ENCODE measurements at regions not wholly inside any gene's neighbourhood (a gene's known extent, or its start where the extent isn't known, plus 50 kb on each side); places are given as distances from the start of the nearest gene placed in this dataset.
"Not testable (repeated sequence)": the region's sequence is repeated elsewhere in the genome, so short reads cannot be mapped to it uniquely, and the experiment has no call there.

DNA sequence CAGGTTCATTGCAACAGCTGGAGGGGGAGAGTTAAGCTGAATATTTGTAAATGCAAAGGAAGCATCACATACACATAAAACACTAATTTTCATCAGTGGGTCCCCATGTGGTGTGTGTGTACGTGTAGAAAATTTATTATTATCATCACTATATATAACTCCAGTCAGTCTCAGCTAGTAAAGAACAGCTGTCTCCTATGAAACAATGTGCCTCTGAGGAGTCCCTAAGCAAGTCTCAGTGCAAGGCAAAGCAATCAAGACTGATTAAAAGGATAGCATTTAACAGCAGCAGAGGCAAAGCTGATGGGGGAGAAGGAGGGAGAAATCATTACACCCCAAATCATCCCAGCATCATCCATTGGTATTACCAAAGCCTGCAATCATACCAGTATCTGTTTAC is 104.2 kb upstream of the MARCHF11 start:
- no peaks in the 10 kb centered on the region for H3K4me1 Mint-ChIP-seq
- no peak overlapping the region for H3K27ac Mint-ChIP-seq
- Histone ChIP-seq H3K4me2 (replicated peaks; ENCODE audit: extremely low read depth, low read length, poor library complexity, severe bottlenecking) (no peak overlapping the region), H3K27me3 (ENCODE audit: control insufficient read depth in 2 of 2, insufficient read depth in 2 of 2, low read length in 2 of 2) (no peaks in the 10 kb centered on the region), H3K9me3 (replicated peaks in 1 of 2; ENCODE audit: control insufficient read depth in 1 of 2, insufficient read depth in 1 of 2, low read length in 2 of 2) (peaks cover 14 to 19% of the 10 kb centered on the region in 2 donors), H2AFZ (ENCODE audit: insufficient read depth, low read depth, low read length, poor library complexity, severe bottlenecking) (no peak overlapping the region), H4K20me1 (ENCODE audit: insufficient read depth, low read length) (no peaks in the 10 kb centered on the region), H3K79me2 (ENCODE audit: insufficient read depth, low read length) (no peaks in the 10 kb centered on the region), H3K4me3 (replicated peaks in 1 of 3; ENCODE audit: low read depth in 2 of 3, low read length in 3 of 3) (no peak overlapping the region), H3K36me3 (replicated peaks in 1 of 2; ENCODE audit: control insufficient read depth in 1 of 2, insufficient read depth in 2 of 2, low read length in 2 of 2) (no peaks in the 10 kb centered on the region), H3K4me1 (ENCODE audit: control insufficient read depth in 1 of 2, insufficient read depth in 2 of 2, low read length in 2 of 2) (no peaks in the 10 kb centered on the region), H3K9ac (ENCODE audit: insufficient read depth, low read length, poor library complexity, severe bottlenecking) (no peak overlapping the region), H3K27ac (ENCODE audit: low read depth in 1 of 2, low read length in 2 of 2) (no peak overlapping the region)
- no CpG with 5 or more reads among the region's 1 CpG for WGBS (ENCODE audit: insufficient coverage)
- no peak overlapping the region for H3K4me3 Mint-ChIP-seq
- no peaks in the 10 kb centered on the region for H3K36me3 Mint-ChIP-seq
- peaks cover 0 to 3% (median 0%) of the 10 kb centered on the region in 3 donors for H3K27me3 Mint-ChIP-seq (ENCODE audit: low read depth in 3 of 3)
- peaks cover 2 to 23% (median 12%) of the 10 kb centered on the region in 7 donors for H3K9me3 Mint-ChIP-seq
- intact Hi-C loops (cut with micrococcal nuclease) = no loop called here
- TF ChIP-seq CTCF (IDR thresholded peaks at IDR 0.05) = no peak
- DNase-seq = no peak

- H3K4me2 ChIP-seq (replicated peaks; ENCODE audit: extremely low read depth, low read length, poor library complexity, severe bottlenecking); H3K79me2 ChIP-seq (ENCODE audit: insufficient read depth, low read length); H3K27ac Mint-ChIP-seq; H4K20me1 ChIP-seq (ENCODE audit: insufficient read depth, low read length); H3K4me1 Mint-ChIP-seq; H3K27me3 Mint-ChIP-seq (ENCODE audit: low read depth in 3 of 3); DNase-seq; H3K36me3 Mint-ChIP-seq; H3K27me3 ChIP-seq (ENCODE audit: control insufficient read depth in 2 of 2, insufficient read depth in 2 of 2, low read length in 2 of 2); H3K4me3 ChIP-seq (replicated peaks in 1 of 3; ENCODE audit: low read depth in 2 of 3, low read length in 3 of 3); H3K27ac ChIP-seq (ENCODE audit: low read depth in 1 of 2, low read length in 2 of 2); H2AFZ ChIP-seq (ENCODE audit: insufficient read depth, low read depth, low read length, poor library complexity, severe bottlenecking); H3K4me3 Mint-ChIP-seq; intact Hi-C loops (cut with micrococcal nuclease); H3K4me1 ChIP-seq (ENCODE audit: control insufficient read depth in 1 of 2, insufficient read depth in 2 of 2, low read length in 2 of 2); H3K9ac ChIP-seq (ENCODE audit: insufficient read depth, low read length, poor library complexity, severe bottlenecking); H3K36me3 ChIP-seq (replicated peaks in 1 of 2; ENCODE audit: control insufficient read depth in 1 of 2, insufficient read depth in 2 of 2, low read length in 2 of 2): not testable (repeated sequence)
- H3K9me3 Mint-ChIP-seq = peaks cover 3 to 22% (median 14%) of the 10 kb centered on the region in 7 donors
- H3K9me3 ChIP-seq (replicated peaks in 1 of 2; ENCODE audit: control insufficient read depth in 1 of 2, insufficient read depth in 1 of 2, low read length in 2 of 2) = peaks cover 0 to 16% of the 10 kb centered on the region in 2 donors
- WGBS (ENCODE audit: insufficient coverage) = no CpG with 5 or more reads among the region's 28 CpGs
Measured at GRCh38 chr5:16276859-16277258, 97.3 kb upstream of the MARCHF11 start.

Measured in CD14-positive monocyte (primary cell).